WTC11 (cell line): ENCODE measurements at regions not wholly inside any gene's neighbourhood (a gene's known extent, or its start where the extent isn't known, plus 50 kb on each side); places are given as distances from the start of the nearest gene placed in this dataset.

Experiments
- ATAC-seq: fragments of 200-7000 bp; cut with Tn5 transposase; 2 replicates; pipeline ENCODE4 v1.10.0; 2021; ENCODE audit warnings: mild to moderate bottlenecking, moderate library complexity
- CTCF ChIA-PET: fragments of 300-600 bp; sonication (Branson Sonifier 250); formaldehyde crosslinking; loops from one replicate; lab custom pipeline; 2021; ENCODE audit warnings: antibody characterized with exemption; lab: Charles Lee
- POLR2A ChIA-PET: fragments of 350-600 bp; sonication (Branson Sonifier 250); formaldehyde crosslinking; loops from one replicate; lab custom pipeline; 2021; ENCODE audit warnings: antibody characterized with exemption; lab: Charles Lee
- DNase-seq: peaks from one replicate; pipeline ENCODE4 v3.0.0; 2021; ENCODE audit warnings: low spot score
- H3K27ac Mint-ChIP-seq: 2 replicates; pipeline ENCODE4 v1.8.0; 2021; ENCODE audit warnings: mixed read lengths
- H3K27me3 Mint-ChIP-seq: 2 replicates; pipeline ENCODE4 v1.8.0; 2021; ENCODE audit warnings: low read depth, mild to moderate bottlenecking, moderate library complexity, mixed read lengths
- H3K36me3 Mint-ChIP-seq: 2 replicates; pipeline ENCODE4 v1.8.0; 2021; ENCODE audit warnings: mixed read lengths
- H3K4me1 Mint-ChIP-seq: 2 replicates; pipeline ENCODE4 v1.8.0; 2022; ENCODE audit warnings: mixed read lengths
- H3K4me3 Mint-ChIP-seq: 2 replicates; pipeline ENCODE4 v1.8.0; 2021; ENCODE audit warnings: mild to moderate bottlenecking, moderate library complexity, mixed read lengths
- H3K9me3 Mint-ChIP-seq: 2 replicates; pipeline ENCODE4 v1.8.0; 2021; ENCODE audit warnings: mixed read lengths
- ATF6 ChIP-seq: sonication (generic); formaldehyde crosslinking; IDR thresholded peaks from 2 replicates; pipeline ENCODE4 v1.8.1; 2023; ENCODE audit warnings: mild to moderate bottlenecking, missing genetic modification reagents
- ESRRA ChIP-seq: sonication (generic); formaldehyde crosslinking; IDR thresholded peaks from 2 replicates; pipeline ENCODE4 v1.8.1; 2022; ENCODE audit warnings: mild to moderate bottlenecking, missing genetic modification reagents, borderline replicate concordance
- ETV6 ChIP-seq: sonication (generic); formaldehyde crosslinking; IDR thresholded peaks from 2 replicates; pipeline ENCODE4 v1.8.1; 2022; ENCODE audit warnings: mild to moderate bottlenecking, missing genetic modification reagents
- GTF2I ChIP-seq: fragments of 250-450 bp; sonication (Bioruptor Pico); conservative IDR thresholded peaks from 2 replicates; pipeline ENCODE4 v1.4.0; 2021; ENCODE audit warnings: mild to moderate bottlenecking
- JUN ChIP-seq: sonication (generic); formaldehyde crosslinking; IDR thresholded peaks from 2 replicates; pipeline ENCODE4 v1.8.0; 2023; ENCODE audit warnings: mild to moderate bottlenecking, missing genetic modification reagents
- KAT7 ChIP-seq: sonication (generic); formaldehyde crosslinking; IDR thresholded peaks from 2 replicates; pipeline ENCODE4 v1.8.1; 2023; ENCODE audit warnings: missing genetic modification reagents, mild to moderate bottlenecking, borderline replicate concordance
- NR3C1 ChIP-seq: sonication (generic); formaldehyde crosslinking; conservative IDR thresholded peaks from 2 replicates; pipeline ENCODE4 v1.8.1; 2023; ENCODE audit warnings: low read depth, mild to moderate bottlenecking, missing genetic modification reagents
- OVOL2 ChIP-seq: fragments of 250-450 bp; sonication (Bioruptor Pico); IDR thresholded peaks from 2 replicates; pipeline ENCODE4 v1.9.0; 2021; ENCODE audit warnings: mild to moderate bottlenecking, borderline replicate concordance
- SMAD4 ChIP-seq: sonication (generic); formaldehyde crosslinking; IDR thresholded peaks from 2 replicates; pipeline ENCODE4 v1.8.0; 2022; ENCODE audit warnings: mild to moderate bottlenecking, missing genetic modification reagents
- USF1 ChIP-seq: sonication (generic); formaldehyde crosslinking; IDR thresholded peaks from 2 replicates; pipeline ENCODE4 v1.8.0; 2022; ENCODE audit warnings: mild to moderate bottlenecking, missing genetic modification reagents
- ZNF416 ChIP-seq: fragments of 250-450 bp; sonication (Bioruptor Pico); IDR thresholded peaks from 2 replicates; pipeline ENCODE4 v1.9.0; 2021; ENCODE audit warnings: mild to moderate bottlenecking, inconsistent platforms
- ZNF532 ChIP-seq: fragments of 250-450 bp; sonication (Bioruptor Pico); IDR thresholded peaks from 2 replicates; pipeline ENCODE4 v1.9.0; 2021; ENCODE audit warnings: mild to moderate bottlenecking, borderline replicate concordance
- TF ChIP-seq, protein P1 (sequence below): sonication (generic); formaldehyde crosslinking; IDR thresholded peaks from 2 replicates; pipeline ENCODE4 v1.8.0; 2022; ENCODE audit warnings: missing genetic modification reagents
- TF ChIP-seq, protein P2 (sequence below): sonication (generic); formaldehyde crosslinking; IDR thresholded peaks from 2 replicates; pipeline ENCODE4 v1.8.1; 2023; ENCODE audit warnings: mild to moderate bottlenecking, missing genetic modification reagents, moderate library complexity
- TF ChIP-seq, protein P3 (sequence below): fragments of 250-450 bp; sonication (Bioruptor Pico); IDR thresholded peaks from 2 replicates; pipeline ENCODE4 v1.9.0; 2021; ENCODE audit warnings: mild to moderate bottlenecking
- TF ChIP-seq, protein P4 (sequence below): fragments of 250-450 bp; sonication (Bioruptor Pico); IDR thresholded peaks from 2 replicates; pipeline ENCODE4 v1.9.0; 2021; ENCODE audit warnings: mild to moderate bottlenecking

- Mint-ChIP-seq H3K36me3 (peaks cover 8% of the 10 kb centered on the region; the same call in 1 of the 2 replicates), H3K27me3 (no peaks in the 10 kb centered on the region), H3K4me3 (no peak overlapping the region), H3K4me1 (peaks cover 5% of the 10 kb centered on the region; the same call in 1 of the 2 replicates), H3K27ac (no peak overlapping the region), H3K9me3 (peaks cover 12% of the 10 kb centered on the region)
- TF ChIP-seq KAT7, result no peak
- TF ChIP-seq SMAD4, result no peak
- ChIA-PET CTCF (interaction anchor here (1.0 to 2.8 kb wide), 8 partner anchors 11 to 401 kb away, joined by 3 to 18 read pairs (median 6); no protein-coding TSS in a partner anchor), POLR2A (interaction anchor here (0.6 kb wide), 1 partner anchor 204 kb away, joined by 4 read pairs; no protein-coding TSS in a partner anchor)
- no peak for DNase-seq
- ATAC-seq, result no peak
Measured at GRCh38 chr20:22908944-22909343, 126.2 kb upstream of the SSTR4 start.

DNA sequence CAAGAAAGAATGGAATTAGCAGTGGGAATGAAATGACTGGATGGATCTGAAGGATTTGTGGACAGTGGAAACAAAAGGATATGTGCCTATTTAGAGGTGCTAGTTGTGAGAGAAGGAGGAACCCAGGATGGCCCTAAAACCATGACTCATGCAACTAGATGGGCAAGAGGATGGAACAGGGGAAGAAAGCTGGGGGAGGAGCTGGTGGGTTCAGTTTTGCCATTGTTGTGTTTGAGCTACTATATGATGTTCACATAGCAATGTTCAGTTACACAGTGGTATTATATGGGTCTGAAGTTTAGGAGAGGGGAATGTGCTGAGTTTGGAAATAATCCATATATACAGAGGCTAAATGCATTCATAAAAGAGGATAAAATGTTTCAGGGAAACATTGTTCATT lies 125.7 kb upstream of the SSTR4 start:
- CTCF ChIA-PET, result interaction anchor here (1.6 to 2.8 kb wide), 4 partner anchors 18 to 218 kb away, joined by 6 to 18 read pairs (median 14); no protein-coding TSS in a partner anchor
- Mint-ChIP-seq H3K36me3 (peaks cover 8% of the 10 kb centered on the region; the same call in 1 of the 2 replicates), H3K4me3 (no peak overlapping the region), H3K27ac (no peak overlapping the region), H3K4me1 (peaks cover 5% of the 10 kb centered on the region; the same call in 1 of the 2 replicates), H3K9me3 (peaks cover 15% of the 10 kb centered on the region), H3K27me3 (no peaks in the 10 kb centered on the region; the same call in 1 of the 2 replicates)
- no peak for DNase-seq
- POLR2A ChIA-PET, result no interaction called here
- TF ChIP-seq NR3C1 (CRISPR knock-in tag), result no peak
- no peak for TF ChIP-seq ZNF416 (CRISPR knock-in tag)
- ATAC-seq, result no peak

GRCh38 chr20:22910287-22910852 lies 124.7 kb upstream of the SSTR4 start:
- DNase-seq (no peak), ATAC-seq (no peak)
- Mint-ChIP-seq H3K4me3 (no peak overlapping the region), H3K4me1 (peaks cover 5% of the 10 kb centered on the region; the same call in 1 of the 2 replicates), H3K27ac (no peak overlapping the region), H3K9me3 (peaks cover 15% of the 10 kb centered on the region), H3K36me3 (peaks cover 8% of the 10 kb centered on the region; the same call in 1 of the 2 replicates), H3K27me3 (no peaks in the 10 kb centered on the region; the same call in 1 of the 2 replicates)
- ChIA-PET CTCF (interaction anchor here (2.0 kb wide), 1 partner anchor 219 kb away, joined by 5 read pairs; no protein-coding TSS in a partner anchor), POLR2A (no interaction called here)
- TF ChIP-seq ZNF532 (CRISPR knock-in tag) (no peak), ATF6 (CRISPR knock-in tag) (no peak), ETV6 (no peak), OVOL2 (no peak), JUN (CRISPR knock-in tag) (no peak), ESRRA (CRISPR knock-in tag) (no peak), USF1 (no peak), GTF2I (CRISPR knock-in tag) (no peak)
- TF ChIP-seq, protein P1, sequence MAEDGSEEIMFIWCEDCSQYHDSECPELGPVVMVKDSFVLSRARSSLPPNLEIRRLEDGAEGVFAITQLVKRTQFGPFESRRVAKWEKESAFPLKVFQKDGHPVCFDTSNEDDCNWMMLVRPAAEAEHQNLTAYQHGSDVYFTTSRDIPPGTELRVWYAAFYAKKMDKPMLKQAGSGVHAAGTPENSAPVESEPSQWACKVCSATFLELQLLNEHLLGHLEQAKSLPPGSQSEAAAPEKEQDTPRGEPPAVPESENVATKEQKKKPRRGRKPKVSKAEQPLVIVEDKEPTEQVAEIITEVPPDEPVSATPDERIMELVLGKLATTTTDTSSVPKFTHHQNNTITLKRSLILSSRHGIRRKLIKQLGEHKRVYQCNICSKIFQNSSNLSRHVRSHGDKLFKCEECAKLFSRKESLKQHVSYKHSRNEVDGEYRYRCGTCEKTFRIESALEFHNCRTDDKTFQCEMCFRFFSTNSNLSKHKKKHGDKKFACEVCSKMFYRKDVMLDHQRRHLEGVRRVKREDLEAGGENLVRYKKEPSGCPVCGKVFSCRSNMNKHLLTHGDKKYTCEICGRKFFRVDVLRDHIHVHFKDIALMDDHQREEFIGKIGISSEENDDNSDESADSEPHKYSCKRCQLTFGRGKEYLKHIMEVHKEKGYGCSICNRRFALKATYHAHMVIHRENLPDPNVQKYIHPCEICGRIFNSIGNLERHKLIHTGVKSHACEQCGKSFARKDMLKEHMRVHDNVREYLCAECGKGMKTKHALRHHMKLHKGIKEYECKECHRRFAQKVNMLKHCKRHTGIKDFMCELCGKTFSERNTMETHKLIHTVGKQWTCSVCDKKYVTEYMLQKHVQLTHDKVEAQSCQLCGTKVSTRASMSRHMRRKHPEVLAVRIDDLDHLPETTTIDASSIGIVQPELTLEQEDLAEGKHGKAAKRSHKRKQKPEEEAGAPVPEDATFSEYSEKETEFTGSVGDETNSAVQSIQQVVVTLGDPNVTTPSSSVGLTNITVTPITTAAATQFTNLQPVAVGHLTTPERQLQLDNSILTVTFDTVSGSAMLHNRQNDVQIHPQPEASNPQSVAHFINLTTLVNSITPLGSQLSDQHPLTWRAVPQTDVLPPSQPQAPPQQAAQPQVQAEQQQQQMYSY (CRISPR knock-in tag), result no peak
- TF ChIP-seq, protein P2, sequence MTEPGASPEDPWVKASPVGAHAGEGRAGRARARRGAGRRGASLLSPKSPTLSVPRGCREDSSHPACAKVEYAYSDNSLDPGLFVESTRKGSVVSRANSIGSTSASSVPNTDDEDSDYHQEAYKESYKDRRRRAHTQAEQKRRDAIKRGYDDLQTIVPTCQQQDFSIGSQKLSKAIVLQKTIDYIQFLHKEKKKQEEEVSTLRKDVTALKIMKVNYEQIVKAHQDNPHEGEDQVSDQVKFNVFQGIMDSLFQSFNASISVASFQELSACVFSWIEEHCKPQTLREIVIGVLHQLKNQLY (CRISPR knock-in tag), result no peak
- TF ChIP-seq, protein P3, sequence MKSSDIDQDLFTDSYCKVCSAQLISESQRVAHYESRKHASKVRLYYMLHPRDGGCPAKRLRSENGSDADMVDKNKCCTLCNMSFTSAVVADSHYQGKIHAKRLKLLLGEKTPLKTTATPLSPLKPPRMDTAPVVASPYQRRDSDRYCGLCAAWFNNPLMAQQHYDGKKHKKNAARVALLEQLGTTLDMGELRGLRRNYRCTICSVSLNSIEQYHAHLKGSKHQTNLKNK (CRISPR knock-in tag), result no peak
- TF ChIP-seq, protein P4, sequence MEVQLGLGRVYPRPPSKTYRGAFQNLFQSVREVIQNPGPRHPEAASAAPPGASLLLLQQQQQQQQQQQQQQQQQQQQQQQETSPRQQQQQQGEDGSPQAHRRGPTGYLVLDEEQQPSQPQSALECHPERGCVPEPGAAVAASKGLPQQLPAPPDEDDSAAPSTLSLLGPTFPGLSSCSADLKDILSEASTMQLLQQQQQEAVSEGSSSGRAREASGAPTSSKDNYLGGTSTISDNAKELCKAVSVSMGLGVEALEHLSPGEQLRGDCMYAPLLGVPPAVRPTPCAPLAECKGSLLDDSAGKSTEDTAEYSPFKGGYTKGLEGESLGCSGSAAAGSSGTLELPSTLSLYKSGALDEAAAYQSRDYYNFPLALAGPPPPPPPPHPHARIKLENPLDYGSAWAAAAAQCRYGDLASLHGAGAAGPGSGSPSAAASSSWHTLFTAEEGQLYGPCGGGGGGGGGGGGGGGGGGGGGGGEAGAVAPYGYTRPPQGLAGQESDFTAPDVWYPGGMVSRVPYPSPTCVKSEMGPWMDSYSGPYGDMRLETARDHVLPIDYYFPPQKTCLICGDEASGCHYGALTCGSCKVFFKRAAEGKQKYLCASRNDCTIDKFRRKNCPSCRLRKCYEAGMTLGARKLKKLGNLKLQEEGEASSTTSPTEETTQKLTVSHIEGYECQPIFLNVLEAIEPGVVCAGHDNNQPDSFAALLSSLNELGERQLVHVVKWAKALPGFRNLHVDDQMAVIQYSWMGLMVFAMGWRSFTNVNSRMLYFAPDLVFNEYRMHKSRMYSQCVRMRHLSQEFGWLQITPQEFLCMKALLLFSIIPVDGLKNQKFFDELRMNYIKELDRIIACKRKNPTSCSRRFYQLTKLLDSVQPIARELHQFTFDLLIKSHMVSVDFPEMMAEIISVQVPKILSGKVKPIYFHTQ (CRISPR knock-in tag), result no peak
